ENCODE measurements at regions not wholly inside any gene's neighbourhood (a gene's known extent, or its start where the extent isn't known, plus 50 kb on each side); places are given as distances from the start of the nearest gene placed in this dataset.

GRCh38 chr12:69108037-69108436 is 131.3 kb upstream of the CPSF6 start:
- TF ChIP-seq, protein P1, sequence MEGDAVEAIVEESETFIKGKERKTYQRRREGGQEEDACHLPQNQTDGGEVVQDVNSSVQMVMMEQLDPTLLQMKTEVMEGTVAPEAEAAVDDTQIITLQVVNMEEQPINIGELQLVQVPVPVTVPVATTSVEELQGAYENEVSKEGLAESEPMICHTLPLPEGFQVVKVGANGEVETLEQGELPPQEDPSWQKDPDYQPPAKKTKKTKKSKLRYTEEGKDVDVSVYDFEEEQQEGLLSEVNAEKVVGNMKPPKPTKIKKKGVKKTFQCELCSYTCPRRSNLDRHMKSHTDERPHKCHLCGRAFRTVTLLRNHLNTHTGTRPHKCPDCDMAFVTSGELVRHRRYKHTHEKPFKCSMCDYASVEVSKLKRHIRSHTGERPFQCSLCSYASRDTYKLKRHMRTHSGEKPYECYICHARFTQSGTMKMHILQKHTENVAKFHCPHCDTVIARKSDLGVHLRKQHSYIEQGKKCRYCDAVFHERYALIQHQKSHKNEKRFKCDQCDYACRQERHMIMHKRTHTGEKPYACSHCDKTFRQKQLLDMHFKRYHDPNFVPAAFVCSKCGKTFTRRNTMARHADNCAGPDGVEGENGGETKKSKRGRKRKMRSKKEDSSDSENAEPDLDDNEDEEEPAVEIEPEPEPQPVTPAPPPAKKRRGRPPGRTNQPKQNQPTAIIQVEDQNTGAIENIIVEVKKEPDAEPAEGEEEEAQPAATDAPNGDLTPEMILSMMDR (IDR thresholded peaks at IDR 0.05) = no peak
- TF ChIP-seq POLR2AphosphoS5 (IDR thresholded peaks at IDR 0.05) = no peak
